GM12878 (cell line): ENCODE measurements at regions not wholly inside any gene's neighbourhood (a gene's known extent, or its start where the extent isn't known, plus 50 kb on each side); places are given as distances from the start of the nearest gene placed in this dataset.
"Not testable (repeated sequence)": the region's sequence is repeated elsewhere in the genome, so short reads cannot be mapped to it uniquely, and the experiment has no call there.

ENCODE experiments used
- ATAC-seq: fragments of 200-7000 bp; cut with Tn5 transposase; 3 replicates; pipeline ENCODE4 v1.9.1; 2020; ENCODE audit warnings: mild to moderate bottlenecking, moderate library complexity
- BruUV-seq: library from RNA; stranded (reverse); fragments of 400-500 nt; replicated peaks from 2 replicates; lab custom pipeline; 2021; lab: Mats Ljungman, UMichigan
- CTCF ChIA-PET: fragments of 300-600 bp; sonication (Branson Sonifier 250); formaldehyde crosslinking; extraction: SDS; loops from one replicate; lab custom pipeline; 2021; ENCODE audit warnings: inconsistent platforms; lab: Yijun Ruan, JAX
- POLR2A ChIA-PET: fragments of 350-600 bp; formaldehyde crosslinking; extraction: SDS; loops from one replicate; lab custom pipeline; 2021; ENCODE audit warnings: inconsistent platforms; lab: Charles Lee
- RAD21 ChIA-PET: fragments of 300-600 bp; sonication (Branson Sonifier 250); formaldehyde crosslinking; loops from one replicate; lab custom pipeline; 2023; ENCODE audit warnings: antibody characterized with exemption; ENCODE audit not compliant: unreplicated experiment; lab: Charles Lee
- SMC1A ChIA-PET: fragments of 300-600 bp; sonication (Branson Sonifier 250); formaldehyde crosslinking; loops from one replicate; lab custom pipeline; 2023; ENCODE audit not compliant: unreplicated experiment, uncharacterized antibody; lab: Charles Lee
- DNase-seq: peaks from one replicate; pipeline ENCODE4 v3.0.0-alpha.2; 2011; ENCODE audit warnings: low read depth, low spot score
- FAIRE-seq: peaks from 3 replicates; lab custom pipeline; 2011; peaks lifted over from hg19 to GRCh38; lab: Jason Lieb, UNC
- H2AFZ ChIP-seq: 2 replicates; pipeline ENCODE4 v1.6.0; 2011; ENCODE audit warnings: low read depth, low read length, control low read depth; ENCODE audit not compliant: control insufficient read depth
- H3K27ac ChIP-seq: 2 replicates; pipeline ENCODE4 v1.5.1; 2011; ENCODE audit warnings: control low read depth; ENCODE audit not compliant: control insufficient read depth, insufficient read depth
- H3K27me3 ChIP-seq, 2 experiments: replicated peaks in 1 of 2; 2 replicates each; pipeline versions ENCODE4 v1.6.0 to v1.6.1; 2011; ENCODE audit warnings: low read length in 1 of 2; ENCODE audit not compliant: control insufficient read depth in 2 of 2, insufficient read depth in 2 of 2
- H3K36me3 ChIP-seq, 2 experiments: 2 replicates each; pipeline ENCODE4 v1.5.1; 2011; ENCODE audit warnings: low read length in 1 of 2; ENCODE audit not compliant: control insufficient read depth in 2 of 2, insufficient read depth in 2 of 2
- H3K4me1 ChIP-seq: 2 replicates; pipeline ENCODE4 v1.6.1; 2011; ENCODE audit warnings: mild to moderate bottlenecking, low read length, moderate library complexity, mixed read lengths; ENCODE audit not compliant: control insufficient read depth, insufficient read depth
- H3K4me2 ChIP-seq: 2 replicates; pipeline ENCODE4 v1.6.0; 2011; ENCODE audit warnings: control low read depth; ENCODE audit not compliant: control insufficient read depth, insufficient read depth
- H3K4me3 ChIP-seq: fragments of 200-600 bp; sonication (generic); 2 replicates; pipeline ENCODE4 v1.5.1; 2016
- H3K79me2 ChIP-seq: 2 replicates; pipeline ENCODE4 v1.6.0; 2011; ENCODE audit warnings: low read length; ENCODE audit not compliant: control insufficient read depth, insufficient read depth
- H3K9ac ChIP-seq: 2 replicates; pipeline ENCODE4 v1.8.0; 2011; ENCODE audit warnings: low read length, control low read depth, mixed read lengths; ENCODE audit not compliant: control insufficient read depth, insufficient read depth
- H3K9me3 ChIP-seq: replicated peaks from 3 replicates; pipeline ENCODE4 v1.5.1; 2011; ENCODE audit warnings: mild to moderate bottlenecking, low read length; ENCODE audit not compliant: control insufficient read depth, insufficient read depth
- H4K20me1 ChIP-seq: 2 replicates; pipeline ENCODE4 v1.6.0; 2011; ENCODE audit not compliant: control insufficient read depth, insufficient read depth
- CTCF ChIP-seq, 3 experiments: IDR thresholded peaks in 2 of 3; conservative IDR thresholded peaks in 1 of 3; 2 replicates each; pipeline ENCODE4 v1.5.1; 2011; ENCODE audit warnings: low read depth in 3 of 3, low read length in 3 of 3, mild to moderate bottlenecking in 3 of 3, control low read depth in 2 of 3, moderate library complexity in 2 of 3, inconsistent platforms in 1 of 3, mixed read lengths in 1 of 3; ENCODE audit not compliant: control insufficient read depth in 2 of 3, insufficient read depth in 1 of 3; ENCODE audit errors: extremely low read depth in 1 of 3
- RAD21 ChIP-seq: IDR thresholded peaks from 2 replicates; pipeline ENCODE4 v1.6.1; 2011; ENCODE audit warnings: mild to moderate bottlenecking, low read depth, low read length, moderate library complexity; ENCODE audit not compliant: insufficient read depth
- SMC3 ChIP-seq: IDR thresholded peaks from 2 replicates; pipeline ENCODE4 v1.6.1; 2011; ENCODE audit warnings: low read length, improper control_type of control experiment, borderline replicate concordance
- SPI1 ChIP-seq: IDR thresholded peaks from 2 replicates; pipeline ENCODE4 v1.6.1; 2011; ENCODE audit warnings: low read depth, mild to moderate bottlenecking, low read length, moderate library complexity, borderline replicate concordance; ENCODE audit not compliant: insufficient read depth
- YY1 ChIP-seq: IDR thresholded peaks from 2 replicates; pipeline ENCODE4 v1.6.1; 2011; ENCODE audit warnings: low read depth, mild to moderate bottlenecking, low read length
- WGBS: methylation state at CpG from one replicate; pipeline ENCODE4 v1.1.6; 2016; ENCODE audit warnings: low lambda C conversion rate; ENCODE audit not compliant: insufficient replicate concordance, insufficient coverage; ENCODE audit errors: missing lambda C conversion rate; 5-methylcytosine and 5-hydroxymethylcytosine counted together
- in situ Hi-C: fragments of 300-500 bp; cut with MboI; formaldehyde crosslinking; loops from 9 replicates; pipeline ENCODE4 v1.14.3; 2018; ENCODE audit warnings: mixed read lengths
- intact Hi-C: fragments of 100-400 bp; cut with micrococcal nuclease; formaldehyde crosslinking; loops from one replicate; pipeline ENCODE4 v1.14.2; 2022; ENCODE audit not compliant: unreplicated experiment

GRCh38 chr12:7588742-7589329 is 76.9 kb downstream of the APOBEC1 start:
- TF ChIP-seq SPI1, result peak; percentile 43; the same call in 1 of the 2 replicates
- peak; percentile 55 for TF ChIP-seq RAD21
- peak; percentile 57 to 63 (median 58) for TF ChIP-seq CTCF (IDR thresholded peaks at IDR 0.05 in 2 of 3, conservative IDR thresholded peaks at IDR 0.05 in 1 of 3; ENCODE audit: control insufficient read depth in 2 of 3, extremely low read depth in 1 of 3, insufficient read depth in 1 of 3, low read depth in 3 of 3, low read length in 3 of 3)
- TF ChIP-seq YY1, result 0 out of 2 replicates have a peak, but pooled peaks have one; percentile 13
- peak; percentile 64; the same call in 1 of the 2 replicates for TF ChIP-seq SMC3
- H3K27ac ChIP-seq, H3K79me2 ChIP-seq, H3K27me3 ChIP-seq, H3K4me2 ChIP-seq, BruUV-seq, H3K4me1 ChIP-seq, H4K20me1 ChIP-seq, H3K9me3 ChIP-seq, POLR2A ChIA-PET, RAD21 ChIA-PET, H3K9ac ChIP-seq, in situ Hi-C loops, H3K36me3 ChIP-seq, H3K4me3 ChIP-seq, SMC1A ChIA-PET, FAIRE-seq: not testable (repeated sequence)
- H2AFZ ChIP-seq, result peak overlapping the region; percentile 17
- 0% methylated on average over 4 of the region's 4 CpGs for WGBS
- CTCF ChIA-PET, result interaction anchor here (1.0 kb wide), 1 partner anchor 23 kb away, joined by 3 read pairs; no protein-coding TSS in a partner anchor
- DNase-seq, result peak; percentile 25
- ATAC-seq, result peak; percentile 76
- intact Hi-C loops, result loop anchor here (1.0 kb wide), 1 partner anchor 49 kb away; no protein-coding TSS in a partner anchor

- H3K9me3 ChIP-seq, BruUV-seq, H3K4me2 ChIP-seq, H3K4me3 ChIP-seq, ATAC-seq, POLR2A ChIA-PET, RAD21 ChIA-PET, H3K27ac ChIP-seq, in situ Hi-C loops, H3K36me3 ChIP-seq, CTCF ChIA-PET, H4K20me1 ChIP-seq, DNase-seq, H2AFZ ChIP-seq, FAIRE-seq, intact Hi-C loops, H3K9ac ChIP-seq, H3K4me1 ChIP-seq, H3K27me3 ChIP-seq, H3K79me2 ChIP-seq: not testable (repeated sequence)
- SMC1A ChIA-PET, result interaction anchor here (0.6 kb wide), 1 partner anchor 79 kb away, joined by 4 read pairs; no protein-coding TSS in a partner anchor
- 0% methylated on average over 1 of the region's 1 CpG for WGBS
Measured at GRCh38 chr12:7584137-7584536, 80.6 kb upstream of the CD163 start.
